SK-N-SH treated with all-trans-retinoic acid at 6 μM for 48 hours (cell line): ENCODE measurements at regions not wholly inside any gene's neighbourhood (a gene's known extent, or its start where the extent isn't known, plus 50 kb on each side); places are given as distances from the start of the nearest gene placed in this dataset.

Experiments used
- ARNTL ChIP-seq: fragments of 450-650 bp; formaldehyde crosslinking; IDR thresholded peaks from 2 replicates; pipeline ENCODE4 v1.5.0; 2020; ENCODE audit warnings: low read depth, mild to moderate bottlenecking, moderate library complexity, borderline replicate concordance
- SNAI2 ChIP-seq: fragments of 250-450 bp; sonication (Bioruptor Pico); IDR thresholded peaks from 2 replicates; pipeline ENCODE4 v1.5.0; 2020; ENCODE audit warnings: mild to moderate bottlenecking, moderate library complexity
- ZC3H10 ChIP-seq: fragments of 250-450 bp; sonication (Bioruptor Pico); IDR thresholded peaks from 2 replicates; pipeline ENCODE4 v1.5.1; 2021; ENCODE audit warnings: mild to moderate bottlenecking, moderate library complexity
- ZFP30 ChIP-seq: fragments of 450-650 bp; formaldehyde crosslinking; IDR thresholded peaks from 2 replicates; pipeline ENCODE4 v1.5.0; 2022; ENCODE audit warnings: mild to moderate bottlenecking, moderate library complexity
- ZNF8 ChIP-seq: fragments of 450-650 bp; formaldehyde crosslinking; IDR thresholded peaks from 2 replicates; pipeline ENCODE4 v1.5.0; 2020; ENCODE audit warnings: mild to moderate bottlenecking, moderate library complexity
- TF ChIP-seq, protein P1 (sequence below): fragments of 250-450 bp; sonication (Bioruptor Pico); IDR thresholded peaks from 2 replicates; pipeline ENCODE4 v1.8.0; 2020; ENCODE audit warnings: mild to moderate bottlenecking, moderate library complexity, borderline replicate concordance
- TF ChIP-seq, protein P2 (sequence below): fragments of 250-450 bp; sonication (Bioruptor Pico); IDR thresholded peaks from 2 replicates; pipeline ENCODE4 v1.5.1; 2021; ENCODE audit warnings: mild to moderate bottlenecking, moderate library complexity

DNA sequence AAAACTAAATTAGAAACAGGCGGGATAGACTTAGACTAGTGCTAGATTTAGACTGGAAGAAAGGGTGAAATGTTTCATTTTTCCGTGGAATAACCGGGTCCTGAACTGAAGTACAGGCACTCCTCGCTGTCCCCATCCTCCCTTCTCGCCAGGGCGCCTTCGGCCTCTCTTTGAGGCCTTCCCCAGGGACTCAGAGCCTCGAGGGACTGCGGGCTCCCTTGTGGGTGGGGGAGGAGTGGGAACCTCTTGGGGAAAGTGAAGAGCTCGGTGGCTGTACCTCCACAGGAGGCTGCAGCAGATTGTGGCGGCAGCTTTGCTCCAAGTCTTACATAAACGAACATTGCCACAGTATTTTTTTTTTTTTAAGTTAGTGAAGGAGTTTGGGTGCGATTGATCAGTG lies 1988.8 kb upstream of the FLRT2 start:
- TF ChIP-seq ZNF8 (CRISPR knock-in tag) (no peak), ZC3H10 (no peak), ARNTL (CRISPR knock-in tag) (no peak), ZFP30 (CRISPR knock-in tag) (no peak), SNAI2 (CRISPR knock-in tag) (no peak)
- TF ChIP-seq, protein P1, sequence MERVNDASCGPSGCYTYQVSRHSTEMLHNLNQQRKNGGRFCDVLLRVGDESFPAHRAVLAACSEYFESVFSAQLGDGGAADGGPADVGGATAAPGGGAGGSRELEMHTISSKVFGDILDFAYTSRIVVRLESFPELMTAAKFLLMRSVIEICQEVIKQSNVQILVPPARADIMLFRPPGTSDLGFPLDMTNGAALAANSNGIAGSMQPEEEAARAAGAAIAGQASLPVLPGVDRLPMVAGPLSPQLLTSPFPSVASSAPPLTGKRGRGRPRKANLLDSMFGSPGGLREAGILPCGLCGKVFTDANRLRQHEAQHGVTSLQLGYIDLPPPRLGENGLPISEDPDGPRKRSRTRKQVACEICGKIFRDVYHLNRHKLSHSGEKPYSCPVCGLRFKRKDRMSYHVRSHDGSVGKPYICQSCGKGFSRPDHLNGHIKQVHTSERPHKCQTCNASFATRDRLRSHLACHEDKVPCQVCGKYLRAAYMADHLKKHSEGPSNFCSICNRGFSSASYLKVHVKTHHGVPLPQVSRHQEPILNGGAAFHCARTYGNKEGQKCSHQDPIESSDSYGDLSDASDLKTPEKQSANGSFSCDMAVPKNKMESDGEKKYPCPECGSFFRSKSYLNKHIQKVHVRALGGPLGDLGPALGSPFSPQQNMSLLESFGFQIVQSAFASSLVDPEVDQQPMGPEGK (CRISPR knock-in tag), result no peak
- TF ChIP-seq, protein P2, sequence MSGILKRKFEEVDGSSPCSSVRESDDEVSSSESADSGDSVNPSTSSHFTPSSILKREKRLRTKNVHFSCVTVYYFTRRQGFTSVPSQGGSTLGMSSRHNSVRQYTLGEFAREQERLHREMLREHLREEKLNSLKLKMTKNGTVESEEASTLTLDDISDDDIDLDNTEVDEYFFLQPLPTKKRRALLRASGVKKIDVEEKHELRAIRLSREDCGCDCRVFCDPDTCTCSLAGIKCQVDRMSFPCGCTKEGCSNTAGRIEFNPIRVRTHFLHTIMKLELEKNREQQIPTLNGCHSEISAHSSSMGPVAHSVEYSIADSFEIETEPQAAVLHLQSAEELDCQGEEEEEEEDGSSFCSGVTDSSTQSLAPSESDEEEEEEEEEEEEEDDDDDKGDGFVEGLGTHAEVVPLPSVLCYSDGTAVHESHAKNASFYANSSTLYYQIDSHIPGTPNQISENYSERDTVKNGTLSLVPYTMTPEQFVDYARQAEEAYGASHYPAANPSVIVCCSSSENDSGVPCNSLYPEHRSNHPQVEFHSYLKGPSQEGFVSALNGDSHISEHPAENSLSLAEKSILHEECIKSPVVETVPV (CRISPR knock-in tag), result no peak
